Neural crest cell (in vitro differentiated cells): ENCODE measurements at regions not wholly inside any gene's neighbourhood (a gene's known extent, or its start where the extent isn't known, plus 50 kb on each side); places are given as distances from the start of the nearest gene placed in this dataset.

Source experiments
- DNase-seq: peaks from one replicate; pipeline ENCODE4 v3.0.0; 2021; ENCODE audit warnings: low read depth, mixed read lengths, low spot score
- H3K27ac Mint-ChIP-seq: one replicate; pipeline ENCODE4 v1.8.0; 2021; ENCODE audit warnings: mild to moderate bottlenecking, mixed read lengths; ENCODE audit not compliant: unreplicated experiment
- H3K27me3 Mint-ChIP-seq: 2 replicates; pipeline ENCODE4 v1.8.0; 2021; ENCODE audit warnings: low read depth, mild to moderate bottlenecking, mixed read lengths
- H3K36me3 Mint-ChIP-seq: 2 replicates; pipeline ENCODE4 v1.8.0; 2021; ENCODE audit warnings: low read depth, mild to moderate bottlenecking, mixed read lengths
- H3K4me1 Mint-ChIP-seq: 2 replicates; pipeline ENCODE4 v1.8.0; 2021; ENCODE audit warnings: mixed read lengths
- H3K4me3 Mint-ChIP-seq: one replicate; pipeline ENCODE4 v1.8.0; 2021; ENCODE audit warnings: mild to moderate bottlenecking, mixed read lengths
- H3K9me3 Mint-ChIP-seq: 2 replicates; pipeline ENCODE4 v1.8.0; 2021; ENCODE audit warnings: mixed read lengths
- CTCF ChIP-seq: fragments of 200-600 bp; sonication (generic); conservative IDR thresholded peaks from 2 replicates; pipeline ENCODE4 v1.5.0; 2021; ENCODE audit warnings: antibody characterized with exemption, mild to moderate bottlenecking

DNA sequence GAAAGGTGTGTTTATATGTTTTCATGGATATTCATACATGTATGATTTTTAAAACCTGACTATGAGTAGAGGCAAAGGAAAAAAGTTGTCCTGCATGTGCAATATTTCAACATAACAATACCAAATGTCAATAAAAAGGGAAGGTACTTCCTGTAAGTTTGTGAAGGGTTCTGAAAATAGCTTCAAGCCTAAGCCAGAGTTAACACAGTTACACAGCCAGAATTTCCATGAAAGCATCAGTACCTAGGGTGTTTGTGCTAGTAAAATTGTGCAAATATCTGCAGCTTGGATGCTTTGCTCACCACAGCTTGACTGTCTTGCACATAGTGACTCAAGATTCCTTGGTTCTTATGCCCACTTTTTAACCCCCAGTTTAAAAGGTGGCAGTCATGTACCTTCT lies 193.1 kb upstream of the FAR2 start:
- Mint-ChIP-seq H3K36me3 (no peaks in the 10 kb centered on the region), H3K27me3 (peaks cover 3% of the 10 kb centered on the region), H3K27ac (no peak overlapping the region), H3K9me3 (peaks cover 5% of the 10 kb centered on the region), H3K4me3 (no peak overlapping the region), H3K4me1 (no peaks in the 10 kb centered on the region)
- TF ChIP-seq CTCF, result no peak
- DNase-seq, result no peak

- TF ChIP-seq CTCF, result no peak
- no peaks in the 10 kb centered on the region for H3K36me3 Mint-ChIP-seq
Observed at GRCh38 chr12:28958553-28959195, 190.4 kb upstream of the FAR2 start.

DNA sequence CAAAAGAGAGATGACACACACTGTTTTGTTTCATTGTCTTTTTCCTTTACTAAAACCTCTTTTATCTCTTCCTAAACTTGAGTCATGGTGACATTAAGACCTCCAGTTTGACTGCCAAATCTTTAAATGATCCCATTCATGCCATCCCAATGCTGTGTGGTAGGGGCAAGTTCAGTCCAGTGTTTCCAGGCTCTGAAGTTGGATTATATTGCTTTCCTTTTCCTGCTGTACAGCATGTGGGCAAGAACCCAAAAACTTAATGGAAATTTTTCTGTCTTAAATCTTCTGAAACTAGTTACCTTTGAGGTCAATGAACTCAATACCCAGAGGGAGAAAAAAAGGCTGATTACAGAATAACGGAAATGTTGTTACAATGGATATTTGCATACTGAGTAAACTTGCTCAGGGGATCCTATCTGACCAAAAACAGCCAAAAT lies 187.1 kb upstream of the FAR2 start:
- no peaks in the 10 kb centered on the region for H3K27me3 Mint-ChIP-seq
- peak overlapping the region; percentile 28 for H3K27ac Mint-ChIP-seq
- H3K4me3 Mint-ChIP-seq, result no peak overlapping the region
- TF ChIP-seq CTCF, result no peak
- peaks cover 5% of the 10 kb centered on the region for H3K9me3 Mint-ChIP-seq
- no peak for DNase-seq
- no peaks in the 10 kb centered on the region for H3K36me3 Mint-ChIP-seq
- peaks cover 10% of the 10 kb centered on the region for H3K4me1 Mint-ChIP-seq

More at GRCh38 chr12:28958553-28959195, 190.4 kb upstream of the FAR2 start:
- H3K4me3 Mint-ChIP-seq, result no peak overlapping the region
- no peak overlapping the region for H3K27ac Mint-ChIP-seq
- H3K4me1 Mint-ChIP-seq, result peaks cover 10% of the 10 kb centered on the region
- no peaks in the 10 kb centered on the region for H3K27me3 Mint-ChIP-seq
- no peak for DNase-seq
- H3K9me3 Mint-ChIP-seq, result peaks cover 5% of the 10 kb centered on the region

DNA sequence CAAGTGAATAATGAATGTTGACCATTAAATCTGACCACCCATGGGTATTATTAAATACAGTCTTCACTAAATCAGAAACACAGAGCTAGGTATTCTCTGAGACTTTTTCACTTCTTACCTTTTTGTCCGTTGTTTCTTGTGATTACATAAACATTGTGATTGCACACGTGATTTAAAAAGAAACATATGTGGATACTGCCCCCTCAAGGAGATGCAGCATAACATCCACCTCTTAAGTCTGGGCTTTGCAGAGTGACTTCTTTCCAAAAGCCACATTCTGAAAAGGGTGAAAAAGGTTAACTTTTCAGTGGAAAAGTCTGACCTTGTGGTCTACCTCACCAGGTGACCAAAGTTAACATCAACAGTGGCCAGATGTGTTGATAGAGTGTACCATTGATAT lies 185.5 kb upstream of the FAR2 start:
- no peak overlapping the region for H3K4me3 Mint-ChIP-seq
- H3K27ac Mint-ChIP-seq, result no peak overlapping the region
- H3K27me3 Mint-ChIP-seq, result no peaks in the 10 kb centered on the region
- no peaks in the 10 kb centered on the region for H3K36me3 Mint-ChIP-seq
- H3K4me1 Mint-ChIP-seq, result peaks cover 10% of the 10 kb centered on the region
- no peak for DNase-seq
- TF ChIP-seq CTCF, result peak; percentile 60
- H3K9me3 Mint-ChIP-seq, result peaks cover 5% of the 10 kb centered on the region

DNA sequence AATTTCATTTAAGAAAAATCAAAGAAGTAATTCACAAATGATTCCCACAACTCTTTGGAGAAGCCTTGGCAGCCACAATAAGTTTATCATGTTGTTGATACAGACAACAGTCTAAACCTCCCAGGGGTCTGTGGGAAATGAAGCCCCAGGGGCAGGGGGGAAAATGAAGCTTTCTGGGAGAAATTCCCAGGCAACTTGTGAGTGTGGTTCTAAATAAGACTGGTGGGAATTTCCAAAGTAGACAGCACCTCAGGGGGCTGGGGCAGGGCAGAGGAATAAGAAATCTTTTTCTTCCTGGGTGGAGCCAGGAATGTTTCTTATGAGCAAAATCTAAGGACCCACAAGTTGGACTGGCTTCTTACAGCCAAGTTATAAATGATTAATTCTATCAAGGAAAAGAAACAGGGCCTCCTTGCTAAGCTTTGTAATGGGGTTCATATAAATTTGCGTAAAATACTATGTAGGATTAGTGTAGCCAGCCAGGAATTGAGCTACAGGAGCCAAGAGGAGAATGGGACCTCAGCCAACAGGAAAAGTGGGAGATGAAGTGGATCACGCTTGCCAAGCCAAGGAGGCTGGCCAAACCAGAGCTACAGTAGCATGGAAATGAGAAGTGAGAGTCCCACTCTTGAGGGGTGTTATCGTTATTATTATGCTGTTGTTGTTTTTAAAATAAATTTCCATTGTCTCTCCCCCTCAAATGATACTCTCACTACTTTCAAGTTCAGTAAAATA lies 182.9 kb upstream of the FAR2 start:
- Mint-ChIP-seq H3K4me1 (peaks cover 10% of the 10 kb centered on the region), H3K27ac (no peak overlapping the region), H3K9me3 (no peaks in the 10 kb centered on the region), H3K36me3 (no peaks in the 10 kb centered on the region), H3K27me3 (no peaks in the 10 kb centered on the region), H3K4me3 (no peak overlapping the region)
- TF ChIP-seq CTCF, result no peak
- no peak for DNase-seq
